Spinal cord (tissue), 9 donors: ENCODE measurements at regions not wholly inside any gene's neighbourhood (a gene's known extent, or its start where the extent isn't known, plus 50 kb on each side); places are given as distances from the start of the nearest gene placed in this dataset.

Experiments
- DNase-seq, 6 donors: peaks; one replicate each; pipeline versions ENCODE4 v3.0.0 to v3.0.0-alpha.2; 2013 to 2015; ENCODE audit warnings: low spot score in 6 of 6, low read depth in 4 of 6
- H3K27ac ChIP-seq: one replicate; pipeline ENCODE4 v1.5.1; 2013; ENCODE audit warnings: low read depth, low read length, control low read depth
- H3K27me3 ChIP-seq: one replicate; pipeline ENCODE4 v1.6.1; 2013; ENCODE audit warnings: low read length; ENCODE audit not compliant: control insufficient read depth, insufficient read depth
- H3K36me3 ChIP-seq: one replicate; pipeline ENCODE4 v1.6.1; 2013; ENCODE audit warnings: low read length; ENCODE audit not compliant: control insufficient read depth, insufficient read depth
- H3K4me1 ChIP-seq: one replicate; pipeline ENCODE4 v1.6.1; 2013; ENCODE audit warnings: low read length; ENCODE audit not compliant: control insufficient read depth, insufficient read depth
- H3K4me3 ChIP-seq: one replicate; pipeline ENCODE4 v1.5.1; 2013; ENCODE audit warnings: low read depth, low read length, control low read depth
- H3K9me3 ChIP-seq: one replicate; pipeline ENCODE4 v1.6.1; 2013; ENCODE audit warnings: low read length; ENCODE audit not compliant: control insufficient read depth, insufficient read depth
- WGBS: methylation state at CpG from one replicate; pipeline ENCODE4 v1.1.5; 2013; ENCODE audit warnings: missing lambda C conversion rate; ENCODE audit not compliant: insufficient coverage; 5-methylcytosine and 5-hydroxymethylcytosine counted together
- donor health status: healthy.

- Histone ChIP-seq H3K4me1 (no peaks in the 10 kb centered on the region), H3K4me3 (no peak overlapping the region), H3K9me3 (no peaks in the 10 kb centered on the region), H3K27me3 (no peaks in the 10 kb centered on the region), H3K36me3 (no peaks in the 10 kb centered on the region), H3K27ac (no peak overlapping the region)
- no peak for DNase-seq
Observed at GRCh38 chr10:93218386-93218785, 144.7 kb downstream of the CYP26A1 start.

DNA sequence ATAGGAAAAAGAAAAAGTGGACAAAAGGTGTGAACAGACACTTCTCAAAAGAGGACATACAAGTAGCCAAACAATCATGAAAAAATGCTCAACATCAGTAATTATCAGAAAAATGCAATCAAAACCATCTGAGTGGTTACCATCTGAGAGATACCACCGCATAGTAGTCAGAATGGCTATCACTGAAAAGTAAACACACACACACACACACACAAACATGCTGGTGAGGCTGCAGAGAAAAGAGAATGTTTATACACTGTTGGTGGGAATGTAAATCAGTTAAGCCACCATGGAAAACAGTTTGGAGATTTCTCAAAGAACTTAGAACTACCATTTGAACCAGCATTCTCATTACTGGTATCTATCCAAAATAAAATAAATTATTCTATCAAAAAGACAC is 145.7 kb downstream of the CYP26A1 start:
- H3K27me3 ChIP-seq: no peaks in the 10 kb centered on the region
- H3K4me3 ChIP-seq: no peak overlapping the region
- DNase-seq: no peak
- no peak overlapping the region for H3K27ac ChIP-seq
- WGBS: no CpG with 5 or more reads among the region's 1 CpG
- no peaks in the 10 kb centered on the region for H3K36me3 ChIP-seq
- no peaks in the 10 kb centered on the region for H3K9me3 ChIP-seq
- H3K4me1 ChIP-seq: no peaks in the 10 kb centered on the region

DNA sequence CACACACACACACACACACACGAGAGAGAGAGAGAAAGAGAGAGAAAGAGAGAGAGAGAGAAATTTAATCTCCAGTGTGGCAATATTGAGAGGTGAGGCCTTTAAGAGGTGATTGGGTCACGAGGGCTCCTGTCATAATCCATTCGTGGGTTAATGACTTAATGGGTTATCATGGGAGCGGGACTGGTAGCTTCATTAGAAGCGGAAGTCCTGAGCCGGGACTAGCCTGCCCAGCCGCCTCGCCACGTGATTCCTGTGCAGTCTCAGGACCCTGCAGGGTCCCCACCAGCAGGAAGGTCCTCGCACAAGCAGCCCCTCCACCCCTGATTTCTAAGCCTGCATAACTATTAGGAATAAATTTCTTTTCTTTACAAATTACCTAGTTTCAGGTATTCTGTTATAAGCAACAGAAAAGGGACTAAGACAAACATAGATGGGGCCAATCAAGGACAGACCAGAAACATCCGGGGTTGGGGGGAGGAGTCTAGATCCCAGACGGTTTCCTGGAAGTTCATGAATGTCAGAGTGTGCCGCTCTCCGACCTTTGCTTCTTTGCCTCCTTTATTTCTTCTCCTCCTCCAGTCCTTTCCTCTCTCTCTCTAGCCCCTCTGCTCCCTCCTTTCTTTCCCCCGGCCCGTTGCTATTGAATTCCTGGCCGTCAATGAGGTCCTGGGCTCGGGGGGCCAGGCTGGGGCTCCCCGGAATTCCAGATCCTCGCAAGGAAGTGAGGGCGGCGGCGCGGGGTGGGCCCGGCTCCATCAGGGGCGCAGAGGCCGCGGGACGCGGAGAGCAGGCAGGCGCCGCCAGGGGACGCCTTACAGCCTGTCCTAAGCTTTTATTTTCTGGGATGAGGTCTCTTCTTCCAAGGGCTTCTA is 146.8 kb downstream of the CYP26A1 start:
- Histone ChIP-seq H3K4me3 (no peak overlapping the region), H3K4me1 (no peaks in the 10 kb centered on the region), H3K27me3 (no peaks in the 10 kb centered on the region), H3K9me3 (no peaks in the 10 kb centered on the region), H3K36me3 (no peaks in the 10 kb centered on the region), H3K27ac (no peak overlapping the region)
- DNase-seq: no peak
- WGBS: 82% methylated on average over 29 of the region's 33 CpGs

DNA sequence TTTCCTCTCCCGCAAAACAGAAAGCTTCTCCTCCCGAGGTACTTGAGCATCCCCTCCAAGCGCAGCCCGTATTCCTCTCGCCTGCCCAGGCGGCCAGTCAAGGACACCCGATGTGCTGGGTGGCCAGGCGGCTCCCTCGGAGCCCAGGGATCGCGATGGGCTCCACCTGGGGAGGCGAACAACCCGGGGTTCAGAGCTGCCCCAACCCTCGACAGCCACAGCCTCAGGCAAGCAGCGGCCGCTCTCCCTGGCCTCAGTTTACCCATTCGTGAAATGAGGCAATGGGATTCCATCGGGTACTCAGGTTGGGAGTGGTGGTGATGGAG is 147.4 kb downstream of the CYP26A1 start:
- H3K9me3 ChIP-seq: no peaks in the 10 kb centered on the region
- H3K4me3 ChIP-seq: no peak overlapping the region
- 94% methylated on average over 13 of the region's 18 CpGs for WGBS
- H3K36me3 ChIP-seq: no peaks in the 10 kb centered on the region
- no peaks in the 10 kb centered on the region for H3K4me1 ChIP-seq
- no peak overlapping the region for H3K27ac ChIP-seq
- no peaks in the 10 kb centered on the region for H3K27me3 ChIP-seq
- DNase-seq: no peak

- Histone ChIP-seq H3K27me3 (no peaks in the 10 kb centered on the region), H3K9me3 (no peaks in the 10 kb centered on the region), H3K36me3 (no peaks in the 10 kb centered on the region), H3K4me3 (no peak overlapping the region), H3K4me1 (no peaks in the 10 kb centered on the region), H3K27ac (no peak overlapping the region)
- WGBS: 75% methylated on average over 2 of the region's 5 CpGs
- DNase-seq: no peak
Observed at GRCh38 chr10:93221521-93221920, 147.8 kb downstream of the CYP26A1 start.

DNA sequence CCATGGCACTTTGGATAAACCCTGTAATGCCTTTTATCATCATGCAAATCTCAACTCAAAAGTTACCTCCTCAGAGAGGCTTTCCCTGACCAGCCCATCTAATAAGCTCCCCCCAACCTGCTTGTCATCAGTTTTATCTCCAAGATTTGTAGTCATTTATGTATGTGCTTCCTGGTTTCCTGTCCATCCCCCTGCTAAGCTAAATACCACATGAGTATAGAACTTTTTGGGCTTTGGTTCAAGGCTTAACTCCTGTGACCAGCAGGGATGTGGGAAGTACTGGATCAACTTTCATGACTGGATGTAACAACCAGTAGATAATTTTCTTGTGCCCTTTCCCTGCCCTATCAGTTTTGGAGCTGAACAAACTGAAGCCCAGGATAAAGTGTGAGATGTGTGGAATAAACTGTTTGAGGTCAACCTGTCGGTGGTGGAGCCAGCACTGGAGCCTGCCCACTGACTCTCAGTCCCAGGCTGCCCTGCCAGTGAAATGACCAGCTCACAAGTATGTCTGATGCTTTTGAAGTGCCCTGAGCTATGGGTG is 148.6 kb downstream of the CYP26A1 start:
- no peaks in the 10 kb centered on the region for H3K27me3 ChIP-seq
- WGBS: 78% methylated on average over 1 of the region's 1 CpG

GRCh38 chr10:93222876-93223275 is 149.2 kb downstream of the CYP26A1 start:
- H3K27me3 ChIP-seq: no peaks in the 10 kb centered on the region
- H3K4me1 ChIP-seq: no peaks in the 10 kb centered on the region
- no peaks in the 10 kb centered on the region for H3K9me3 ChIP-seq
- no peak overlapping the region for H3K4me3 ChIP-seq
- H3K36me3 ChIP-seq: no peaks in the 10 kb centered on the region
- H3K27ac ChIP-seq: no peak overlapping the region
- DNase-seq: no peak

More for the DNA sequence above, 148.6 kb downstream of the CYP26A1 start:
- DNase-seq: no peak
- H3K27ac ChIP-seq: no peak overlapping the region
- H3K36me3 ChIP-seq: no peaks in the 10 kb centered on the region
- H3K4me1 ChIP-seq: no peaks in the 10 kb centered on the region
- no peak overlapping the region for H3K4me3 ChIP-seq
- H3K9me3 ChIP-seq: no peaks in the 10 kb centered on the region

DNA sequence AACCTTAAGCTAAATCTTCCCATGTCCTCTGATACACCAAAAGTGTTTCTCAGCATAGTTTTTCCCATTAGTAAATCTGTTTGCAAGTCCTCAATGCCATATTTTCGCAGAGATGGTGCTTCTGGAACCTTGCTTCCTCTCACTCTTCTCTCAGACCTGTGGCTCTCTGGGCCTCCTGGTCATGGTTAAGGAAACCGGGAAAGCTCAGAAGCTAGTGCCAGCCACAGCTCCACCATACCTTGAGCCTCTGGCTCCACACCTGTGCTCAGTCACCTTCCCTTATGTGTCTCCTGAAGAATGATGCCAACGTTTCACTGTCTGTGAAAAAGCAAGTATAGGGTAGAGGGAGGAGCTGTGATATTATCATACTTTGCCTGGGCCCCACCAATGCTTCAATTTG is 149.6 kb downstream of the CYP26A1 start:
- Histone ChIP-seq H3K4me1 (no peaks in the 10 kb centered on the region), H3K36me3 (no peaks in the 10 kb centered on the region), H3K4me3 (no peak overlapping the region), H3K9me3 (no peaks in the 10 kb centered on the region), H3K27ac (no peak overlapping the region), H3K27me3 (no peaks in the 10 kb centered on the region)
- DNase-seq: no peak
- WGBS: 92% methylated on average over 3 of the region's 3 CpGs

DNA sequence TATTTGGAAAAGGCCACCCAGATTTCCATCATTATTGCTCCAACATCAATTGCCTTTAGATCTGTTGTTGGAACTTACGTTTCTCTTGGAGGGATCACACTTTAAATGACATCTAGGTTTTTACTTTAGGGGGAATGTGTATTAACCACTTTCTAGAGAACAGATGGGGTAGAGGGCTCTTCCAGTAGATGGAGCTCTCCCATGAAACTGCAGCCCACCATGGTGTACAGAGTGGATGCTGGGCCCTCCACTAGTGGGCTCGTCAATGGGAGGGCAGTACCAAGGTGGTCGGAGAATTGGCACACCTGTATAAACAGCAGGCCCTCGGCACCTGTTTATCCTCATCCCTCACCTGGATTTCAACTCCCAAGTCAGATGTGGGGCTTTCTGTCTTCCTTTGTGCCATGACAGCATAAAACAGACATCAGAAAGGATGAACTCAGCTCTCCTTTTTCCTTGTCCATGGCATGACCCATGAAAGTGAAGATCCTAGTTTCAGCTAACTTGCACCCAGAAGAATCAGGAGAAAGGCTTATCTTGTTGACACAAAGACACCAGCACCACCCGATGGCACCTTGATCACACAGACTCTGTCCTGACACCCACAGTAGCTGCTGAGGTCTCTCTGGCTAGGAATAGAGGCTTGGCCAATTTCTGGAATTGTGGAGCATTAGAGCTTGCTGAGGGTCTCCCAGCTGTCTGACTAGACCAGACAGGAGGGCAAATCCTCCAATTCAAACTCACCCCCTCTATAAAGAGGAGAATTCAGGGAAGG is 150.5 kb downstream of the CYP26A1 start:
- Histone ChIP-seq H3K27ac (no peak overlapping the region), H3K27me3 (no peaks in the 10 kb centered on the region), H3K4me3 (no peak overlapping the region), H3K9me3 (no peaks in the 10 kb centered on the region), H3K4me1 (no peaks in the 10 kb centered on the region), H3K36me3 (no peaks in the 10 kb centered on the region)
- DNase-seq: no peak
- WGBS: 96% methylated on average over 3 of the region's 5 CpGs

GRCh38 chr10:93225938-93226337 is 152.2 kb downstream of the CYP26A1 start:
- Histone ChIP-seq H3K4me3 (no peak overlapping the region), H3K27ac (no peak overlapping the region), H3K9me3 (no peaks in the 10 kb centered on the region), H3K27me3 (no peaks in the 10 kb centered on the region), H3K4me1 (no peaks in the 10 kb centered on the region), H3K36me3 (no peaks in the 10 kb centered on the region)
- WGBS: 81% methylated on average over 6 of the region's 6 CpGs
- no peak for DNase-seq
